ENCODE measurements at regions not wholly inside any gene's neighbourhood (a gene's known extent, or its start where the extent isn't known, plus 50 kb on each side); places are given as distances from the start of the nearest gene placed in this dataset.
"Not testable (repeated sequence)": the region's sequence is repeated elsewhere in the genome, so short reads cannot be mapped to it uniquely, and the experiment has no call there.

DNA sequence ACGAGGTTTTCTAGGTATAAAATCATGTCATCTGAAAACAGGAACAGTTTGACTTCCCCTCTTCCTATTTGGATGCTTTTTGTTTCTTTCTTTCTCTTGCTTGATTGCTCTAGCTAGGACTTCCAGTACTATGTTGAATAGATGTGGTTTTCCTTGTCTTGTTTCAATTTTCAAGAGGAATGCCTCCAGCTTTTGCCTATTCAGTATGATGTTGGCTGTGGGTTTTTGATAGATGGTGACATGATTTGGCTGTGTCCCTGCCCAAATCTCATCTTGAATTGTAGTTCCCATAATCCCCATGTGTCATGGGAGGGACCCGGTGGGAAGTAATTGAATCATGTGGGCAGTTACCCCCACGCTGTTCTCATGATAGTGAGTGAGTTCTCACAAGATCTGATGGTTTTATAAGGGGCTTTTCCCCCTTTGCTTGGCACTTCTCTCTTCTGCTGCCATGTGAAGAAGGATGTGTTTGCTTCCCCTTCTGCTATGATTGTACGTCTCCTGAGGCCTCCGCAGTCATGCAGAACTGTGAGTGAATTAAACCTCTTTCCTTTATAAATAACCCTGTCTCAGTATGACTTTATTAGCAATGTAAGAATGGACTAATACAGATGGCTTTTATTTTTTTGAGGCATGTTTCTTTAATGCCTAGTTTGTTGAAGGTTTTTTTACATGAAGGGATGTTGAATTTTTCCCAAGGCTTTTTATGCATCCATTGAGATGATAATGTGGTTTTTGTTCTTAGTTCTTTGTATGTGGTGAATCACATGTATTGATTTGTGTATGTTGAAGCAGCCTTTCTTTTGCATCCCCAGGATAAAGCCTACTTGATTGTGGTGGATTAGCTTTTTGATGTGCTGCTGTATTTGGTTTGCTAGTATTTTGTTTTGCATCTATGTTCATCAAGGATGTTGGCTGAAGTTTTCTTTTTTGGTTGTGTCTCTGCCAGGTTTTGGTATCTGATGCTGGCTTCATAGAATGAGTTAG, 239.1 kb downstream of the THBS2 start:
- no peak for DNase-seq (ENCODE audit: low read depth)

DNA sequence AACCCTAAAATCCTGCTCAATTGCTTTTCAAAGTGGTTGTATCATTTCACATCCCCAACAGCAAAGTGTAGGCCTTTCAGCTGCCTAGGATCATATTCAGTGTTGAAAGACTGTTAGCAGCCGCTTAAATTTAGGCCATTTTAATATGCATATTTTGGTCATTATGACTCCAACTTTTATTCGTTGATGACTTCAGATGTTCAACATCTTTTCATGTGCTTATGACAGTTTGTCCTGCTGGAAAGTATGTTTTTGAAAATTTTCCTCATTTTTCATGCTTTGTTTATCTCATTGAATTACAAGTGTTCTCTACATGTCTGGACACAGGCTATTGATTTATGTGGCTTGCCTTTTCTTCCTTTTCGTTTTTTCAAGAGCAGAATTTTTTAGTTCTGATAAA, 244.0 kb downstream of the THBS2 start:
- no peak for DNase-seq (ENCODE audit: low read depth)

DNA sequence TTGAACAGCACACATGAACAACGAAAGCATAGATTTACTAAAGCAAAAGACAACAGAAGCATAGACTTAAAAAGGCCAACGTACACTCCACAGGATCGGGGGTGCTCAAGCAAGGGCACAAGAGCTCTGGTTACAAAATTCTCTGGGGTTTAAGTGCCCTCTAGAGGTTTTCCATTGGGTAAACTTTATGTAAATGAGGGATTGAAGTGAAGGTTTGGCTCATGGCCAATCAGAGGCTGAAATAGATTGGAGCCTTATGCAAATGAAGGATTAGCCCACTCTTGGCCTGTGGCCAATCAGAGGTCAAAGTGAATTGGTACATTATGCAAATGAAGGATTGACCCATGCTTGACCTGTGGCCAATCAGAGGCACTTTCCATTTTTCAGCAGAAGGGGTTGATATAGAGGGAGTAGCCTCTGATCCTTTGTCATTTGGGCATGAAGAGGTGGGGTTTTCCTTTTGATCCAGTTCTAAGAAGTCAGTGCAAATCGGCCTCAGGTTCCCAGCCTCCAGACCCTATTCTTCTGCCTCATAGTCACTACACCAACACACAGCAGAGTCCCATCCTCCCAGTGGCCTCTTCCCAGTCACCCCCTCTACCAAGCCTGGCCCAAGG, 244.9 kb downstream of the THBS2 start:
- no peak for DNase-seq (ENCODE audit: low read depth)

DNA sequence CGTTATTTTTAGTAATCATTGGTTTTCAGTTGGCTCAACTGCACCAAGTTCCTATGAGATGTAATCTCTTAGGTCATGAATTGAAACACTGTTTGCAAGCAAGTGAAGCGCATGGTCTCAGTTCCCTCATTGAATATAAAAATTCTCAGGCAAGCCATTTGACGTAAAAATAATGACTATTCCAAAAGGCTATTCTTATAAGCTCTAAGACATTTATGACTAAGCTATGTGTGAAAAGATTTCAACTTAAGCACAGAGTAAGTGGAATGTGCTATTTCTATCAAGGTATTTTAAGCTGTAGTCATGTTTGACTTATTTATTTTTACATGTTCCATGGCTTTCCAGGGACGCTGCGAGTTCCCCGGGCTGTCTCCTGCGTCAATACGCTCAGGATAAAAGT, 248.5 kb downstream of the THBS2 start:
- DNase-seq (ENCODE audit: low read depth) = no peak

DNA sequence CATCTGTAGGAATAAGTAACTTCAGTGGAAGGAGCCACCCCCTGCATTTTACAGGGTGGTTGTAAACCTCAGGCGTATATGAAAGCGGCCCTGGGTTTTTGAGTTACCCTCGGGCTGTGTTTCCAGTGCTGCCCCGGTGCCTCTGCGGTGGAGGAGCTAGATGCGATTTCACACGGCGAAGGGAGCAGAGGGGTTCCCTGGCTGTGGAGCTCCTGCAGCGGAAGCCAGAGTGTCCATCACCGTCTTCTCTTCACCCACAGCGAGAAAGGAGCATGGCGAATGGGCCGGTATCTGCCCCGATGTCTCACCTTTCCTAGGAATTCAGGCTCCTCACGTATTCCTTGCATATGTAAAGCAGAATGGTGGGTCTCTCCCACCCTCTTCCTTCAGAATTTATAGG, 253.6 kb downstream of the THBS2 start:
- no peak for DNase-seq (ENCODE audit: low read depth)

DNA sequence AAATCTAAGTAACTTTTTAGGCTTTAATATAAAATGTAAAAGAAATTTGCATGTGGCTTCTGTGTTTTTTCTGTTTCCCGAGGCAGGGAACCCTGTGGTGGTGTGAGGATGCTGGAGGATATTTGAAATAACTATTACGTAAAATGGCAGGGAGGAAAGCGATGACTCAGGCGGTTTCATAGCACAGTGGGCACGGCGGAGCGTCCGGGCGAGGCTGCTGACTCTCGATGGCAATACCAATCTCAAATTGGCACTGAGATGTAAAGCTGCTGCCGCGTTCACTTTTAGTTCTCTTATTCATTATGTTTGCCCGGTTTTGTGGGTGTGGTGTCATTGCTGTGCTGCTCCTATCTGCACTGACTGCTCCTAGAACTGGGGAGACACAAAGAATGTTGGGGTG, 254.3 kb downstream of the THBS2 start:
- DNase-seq (ENCODE audit: low read depth) = no peak

DNA sequence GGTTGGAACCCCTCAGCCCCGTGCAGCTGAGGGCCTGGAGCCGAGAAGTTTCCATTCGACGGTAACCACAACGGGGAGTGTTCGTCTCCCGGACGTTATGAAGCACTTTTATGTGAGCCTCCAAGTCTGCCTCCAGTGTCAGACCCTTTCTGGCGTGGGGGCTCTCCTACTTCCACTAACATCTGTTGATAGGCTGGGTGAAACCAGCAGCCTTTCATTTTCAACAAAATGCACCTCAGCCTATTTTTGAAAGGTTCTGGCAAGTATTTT, 257.4 kb downstream of the THBS2 start:
- no peak for DNase-seq (ENCODE audit: low read depth)

DNA sequence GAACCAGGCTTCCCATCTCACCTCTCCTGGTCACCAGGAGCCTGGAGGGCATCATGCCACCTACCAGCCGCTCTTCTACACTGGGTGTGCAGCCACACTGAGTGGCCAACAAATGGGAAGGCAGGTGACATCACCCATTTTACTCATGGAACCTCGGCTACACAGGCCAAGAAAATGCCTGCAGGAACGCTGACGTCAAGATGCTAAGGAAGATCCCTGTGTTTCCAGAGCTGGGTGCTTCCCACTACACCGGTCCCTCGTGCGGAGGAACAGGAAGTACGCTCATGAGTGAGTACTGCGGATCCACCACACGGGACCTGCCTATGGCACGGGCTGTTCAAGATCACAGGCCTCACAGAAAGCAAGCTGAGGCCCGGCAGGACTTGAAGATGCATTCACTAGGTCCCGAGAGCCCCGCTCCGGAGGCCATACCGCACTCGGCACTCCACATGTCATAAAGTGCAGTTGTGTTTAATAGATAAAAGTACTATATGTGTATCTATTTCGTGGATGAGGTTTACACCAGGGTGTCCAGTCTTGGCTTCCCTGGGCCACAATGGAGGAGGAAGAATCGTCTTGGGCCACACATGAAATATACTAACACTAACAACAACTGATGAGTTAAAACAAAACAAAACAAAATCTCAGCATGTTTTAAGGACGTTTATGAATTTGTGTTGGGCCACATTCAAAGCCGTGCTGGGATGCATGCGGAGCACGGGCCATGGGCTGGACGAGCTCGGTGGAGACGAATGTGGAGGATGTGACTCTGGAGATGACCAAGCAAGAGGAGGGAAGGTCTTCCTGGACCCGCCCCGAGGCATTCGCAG, 257.9 kb downstream of the THBS2 start:
- DNase-seq (ENCODE audit: low read depth) = no peak

DNA sequence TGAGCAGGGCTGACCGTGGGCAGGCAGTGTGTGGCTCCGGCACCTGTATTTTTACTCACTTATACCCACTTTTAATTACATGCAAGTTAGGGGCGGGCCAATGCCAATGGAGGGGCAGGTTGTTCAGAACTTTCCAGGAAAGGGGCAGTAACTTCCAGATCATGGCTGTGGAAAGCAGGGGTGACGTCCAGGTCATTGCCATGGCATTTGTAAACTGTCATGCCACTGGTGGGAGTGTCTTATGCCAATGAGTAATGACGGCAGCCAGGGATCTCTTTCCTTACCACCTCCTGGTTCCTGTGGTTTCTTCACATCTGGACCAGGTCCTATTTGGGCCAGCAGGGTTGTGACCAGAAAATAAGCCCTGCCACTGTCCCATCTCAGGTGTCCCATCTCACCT, 258.7 kb downstream of the THBS2 start:
- DNase-seq (ENCODE audit: low read depth) = no peak

DNA sequence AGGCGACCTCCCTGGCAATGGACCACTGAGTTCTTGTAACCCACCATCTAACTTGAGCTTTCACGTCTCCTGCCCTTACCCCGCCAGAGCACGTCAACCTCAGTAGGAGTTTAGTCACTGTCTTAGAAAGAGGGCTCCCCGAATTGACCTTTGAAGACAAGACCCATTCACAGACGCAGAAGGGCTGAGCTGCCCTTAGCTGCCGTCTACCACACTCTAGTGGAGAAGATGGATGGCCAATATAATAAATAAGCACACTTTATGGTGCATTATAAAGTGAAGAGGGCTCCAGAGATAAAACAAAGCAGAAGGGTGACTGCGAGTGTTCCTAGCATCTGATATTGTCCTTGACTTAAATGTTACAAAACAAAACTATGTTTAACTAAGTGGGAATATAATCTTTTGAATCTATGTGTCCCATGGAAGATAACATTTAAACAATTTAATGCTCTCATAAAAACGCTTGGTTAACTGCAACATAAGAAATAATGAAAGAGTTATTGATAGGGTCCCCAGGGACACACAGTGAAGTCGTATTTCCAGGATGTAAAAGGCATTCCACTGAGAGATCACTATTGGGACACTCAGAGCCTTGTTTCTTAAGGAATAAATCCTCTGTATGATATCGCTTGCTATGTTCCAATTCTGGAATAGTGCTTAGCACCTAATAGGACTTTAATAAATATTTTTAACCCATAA, 261.1 kb downstream of the THBS2 start:
- no peak for DNase-seq (ENCODE audit: low read depth)

DNA sequence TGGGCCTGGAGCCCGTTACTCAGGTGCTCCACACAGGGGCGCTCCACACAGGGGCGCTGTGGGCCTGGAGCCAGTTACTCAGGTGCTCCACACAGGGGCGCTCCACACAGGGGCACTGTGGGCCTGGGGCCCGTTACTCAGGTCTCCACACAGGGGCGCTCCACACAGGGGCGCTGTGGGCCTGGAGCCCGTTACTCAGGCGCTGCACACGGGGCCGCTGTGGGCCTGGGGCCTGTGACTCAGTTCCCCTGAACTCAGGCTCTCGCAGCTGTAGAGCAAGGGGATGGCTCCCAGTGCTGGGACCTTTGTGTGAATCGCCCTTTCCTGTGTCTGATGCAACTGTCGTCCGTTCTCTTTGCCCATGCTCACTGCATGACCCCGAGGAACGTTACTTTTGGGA, 262.0 kb downstream of the THBS2 start:
- DNase-seq (ENCODE audit: low read depth) = not testable (repeated sequence)

DNA sequence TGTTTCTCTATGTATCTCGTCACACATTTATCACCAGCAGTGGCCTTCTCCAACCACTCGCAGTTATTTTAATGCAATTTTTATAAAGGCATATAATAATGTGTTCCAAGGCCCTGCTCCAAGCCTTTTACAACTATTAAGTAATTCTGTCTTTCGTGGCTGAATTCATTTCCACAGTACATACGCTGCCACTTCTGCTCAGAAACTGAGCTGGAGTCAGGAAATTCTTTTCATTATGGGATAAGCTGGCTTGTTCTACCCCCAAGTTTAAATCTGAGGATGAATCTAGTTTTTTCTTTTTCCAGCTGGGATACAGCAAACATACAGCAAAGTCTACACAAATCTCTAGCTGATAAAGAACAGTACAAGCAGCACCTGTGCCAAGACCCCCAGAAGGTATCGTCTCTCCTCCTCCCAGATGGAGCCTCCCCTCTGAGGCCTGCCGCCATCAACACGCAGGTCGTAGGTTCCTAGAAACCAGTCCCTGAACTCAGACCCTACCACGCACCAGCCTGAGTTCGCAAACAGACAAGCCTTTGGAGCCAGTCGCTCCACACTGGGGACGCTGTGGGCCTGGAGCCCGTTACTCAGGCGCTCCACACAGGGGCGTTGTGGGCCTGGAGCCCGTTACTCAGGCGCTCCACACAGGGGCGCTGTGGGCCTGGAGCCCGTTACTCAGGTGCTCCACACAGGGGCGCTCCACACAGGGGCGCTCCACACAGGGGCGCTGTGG, 263.5 kb downstream of the THBS2 start:
- no peak for DNase-seq (ENCODE audit: low read depth)

DNA sequence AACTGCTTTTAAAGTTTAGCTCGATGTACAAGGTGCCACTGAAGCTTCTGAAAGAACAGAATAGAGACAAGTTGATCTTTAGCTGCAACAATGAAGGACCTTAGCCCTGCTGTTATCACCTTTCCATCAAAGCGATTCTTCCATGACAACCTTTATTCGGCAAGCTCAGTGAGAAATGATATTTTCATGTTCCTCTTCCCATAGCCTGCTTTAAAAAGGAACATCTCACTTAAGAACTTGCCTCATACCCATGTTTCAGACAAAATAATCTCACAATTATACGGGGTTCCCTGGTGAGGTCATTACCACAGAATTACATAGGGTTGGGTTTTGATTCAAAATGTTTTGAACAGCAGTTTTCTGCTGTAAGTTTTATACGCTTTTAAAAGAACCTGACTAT, 264.2 kb downstream of the THBS2 start:
- no peak for DNase-seq (ENCODE audit: low read depth)

DNA sequence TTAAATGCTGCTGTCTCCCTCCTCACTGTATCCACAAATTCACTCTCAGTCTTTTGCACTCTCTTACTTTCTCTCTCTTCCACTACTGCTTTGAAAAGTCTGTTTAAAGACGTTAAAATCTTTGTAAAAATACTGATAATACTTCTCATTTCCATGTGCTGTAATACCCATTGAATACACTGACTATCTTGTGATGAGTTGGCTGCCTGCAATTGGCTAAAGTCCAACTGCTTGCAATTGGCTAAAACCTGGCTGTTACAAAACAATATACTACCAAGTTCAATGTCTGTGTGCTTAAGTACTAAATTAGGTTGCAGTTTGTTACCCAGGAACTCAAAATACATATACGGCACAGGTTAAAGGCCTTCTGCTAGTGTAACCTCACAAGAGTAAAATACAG, 264.8 kb downstream of the THBS2 start:
- no peak for DNase-seq (ENCODE audit: low read depth)

DNA sequence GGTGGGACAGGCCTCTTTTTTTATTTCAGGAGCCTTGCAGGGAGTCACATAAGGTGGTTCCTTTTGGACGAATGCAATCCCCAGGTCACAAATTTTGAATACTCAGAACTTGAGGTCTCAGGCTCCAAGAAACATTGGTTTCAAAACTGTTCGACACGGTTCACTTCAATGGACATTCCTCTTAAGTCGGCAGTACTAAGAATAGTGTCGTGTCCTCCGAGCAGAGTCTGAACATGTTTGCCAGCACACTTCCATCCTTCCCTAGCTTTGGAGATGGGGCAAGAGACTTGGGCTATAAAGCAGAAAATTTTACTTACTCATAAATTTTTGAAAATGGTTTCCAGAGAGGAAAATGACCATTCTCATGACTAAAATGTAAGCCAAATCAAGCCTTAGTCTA, 265.4 kb downstream of the THBS2 start:
- DNase-seq (ENCODE audit: low read depth) = no peak

DNA sequence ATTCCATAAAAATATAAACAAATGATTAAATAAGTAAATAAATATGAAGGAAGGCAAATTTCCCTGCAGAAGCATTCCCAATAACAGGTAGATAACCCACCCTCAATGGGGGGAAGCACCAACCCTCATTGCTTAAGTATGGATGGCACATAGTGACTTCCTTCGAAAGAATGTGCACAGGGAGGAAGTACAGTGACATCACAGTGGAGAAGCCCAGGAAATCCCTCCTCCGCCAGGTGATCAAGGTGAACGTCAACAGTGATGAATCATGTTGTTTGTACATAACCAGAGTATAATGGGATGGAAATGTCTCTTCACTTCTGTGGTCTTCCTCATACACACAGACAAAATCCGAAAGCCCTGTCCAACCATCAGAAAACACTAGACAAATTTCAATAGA, 267.9 kb downstream of the THBS2 start:
- no peak for DNase-seq (ENCODE audit: low read depth)

DNA sequence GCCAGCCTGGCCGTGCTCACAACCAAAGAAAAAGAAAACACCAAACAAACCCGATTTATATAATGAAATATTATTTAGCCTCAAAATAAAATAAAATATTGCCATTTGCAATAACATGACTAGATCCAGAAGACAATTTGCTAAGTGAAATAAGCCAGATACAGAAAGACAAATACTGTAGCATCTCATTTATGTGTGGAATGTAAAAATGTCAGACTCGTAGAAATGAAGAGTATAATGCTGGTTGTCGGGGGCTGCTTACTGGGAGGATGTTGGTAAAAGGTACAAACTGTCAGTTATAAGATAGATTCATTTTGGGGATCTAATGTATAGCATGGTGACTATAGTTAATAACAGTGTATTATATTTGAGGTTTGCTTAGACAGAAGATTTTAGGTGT, 269.7 kb downstream of the THBS2 start:
- no peak for DNase-seq (ENCODE audit: low read depth)

DNA sequence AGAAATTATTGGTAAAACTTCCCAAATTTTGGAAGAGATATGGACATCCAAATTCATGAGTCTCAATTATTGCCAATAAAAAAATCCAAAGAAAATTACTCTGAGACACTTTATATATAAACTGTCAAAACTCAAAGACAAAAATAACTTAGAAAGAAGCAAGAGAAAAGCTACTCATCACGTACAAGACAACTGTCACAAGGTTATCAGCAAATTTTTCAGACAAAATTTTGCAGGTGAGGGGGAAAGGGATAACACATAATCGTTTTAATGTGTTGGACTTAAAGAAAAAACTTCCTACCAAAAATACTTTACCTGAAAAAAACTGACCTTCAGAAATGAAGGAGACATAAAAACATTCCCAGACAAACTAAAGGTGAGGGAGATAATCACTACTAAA, 272.5 kb downstream of the THBS2 start:
- DNase-seq (ENCODE audit: low read depth) = no peak

DNA sequence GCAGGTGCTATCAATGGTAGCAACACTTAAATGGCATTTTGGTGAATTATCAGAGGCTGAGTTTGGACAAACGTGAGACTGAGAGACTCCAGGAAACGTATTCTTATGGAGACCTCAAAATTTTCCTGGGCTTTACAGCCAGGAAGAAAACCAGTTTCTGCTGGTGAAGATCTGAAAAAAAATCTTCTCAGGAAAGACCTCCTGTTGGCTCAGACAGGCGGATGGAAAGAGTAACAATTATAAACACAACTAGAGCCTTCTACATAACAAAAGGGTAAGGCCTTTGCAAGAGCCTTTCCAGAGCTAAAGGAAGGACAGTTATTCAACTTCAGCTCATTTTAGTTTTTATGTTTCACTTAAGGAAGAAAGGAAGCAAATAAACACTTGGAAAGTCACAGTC, 274.4 kb downstream of the THBS2 start:
- no peak for DNase-seq (ENCODE audit: low read depth)

DNA sequence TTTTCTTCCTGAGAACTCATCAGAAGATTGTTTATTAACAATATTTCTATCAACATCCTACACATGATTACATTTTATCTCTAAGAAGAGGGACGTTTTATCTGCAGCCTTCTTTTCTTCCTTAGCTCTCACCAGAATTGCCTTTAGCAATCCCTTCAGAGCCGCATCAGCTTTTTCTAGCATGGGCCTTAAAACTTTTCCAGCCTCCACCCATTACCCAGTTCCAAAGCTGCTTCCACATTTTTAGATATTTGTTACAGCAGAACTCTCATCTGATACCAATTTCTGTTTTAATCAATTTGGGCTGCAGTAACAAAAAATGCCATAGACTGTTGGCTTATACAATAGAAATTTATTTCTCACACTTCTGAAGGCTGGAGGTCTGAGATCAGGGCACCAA, 281.5 kb downstream of the THBS2 start:
- no peak for DNase-seq (ENCODE audit: low read depth)

DNA sequence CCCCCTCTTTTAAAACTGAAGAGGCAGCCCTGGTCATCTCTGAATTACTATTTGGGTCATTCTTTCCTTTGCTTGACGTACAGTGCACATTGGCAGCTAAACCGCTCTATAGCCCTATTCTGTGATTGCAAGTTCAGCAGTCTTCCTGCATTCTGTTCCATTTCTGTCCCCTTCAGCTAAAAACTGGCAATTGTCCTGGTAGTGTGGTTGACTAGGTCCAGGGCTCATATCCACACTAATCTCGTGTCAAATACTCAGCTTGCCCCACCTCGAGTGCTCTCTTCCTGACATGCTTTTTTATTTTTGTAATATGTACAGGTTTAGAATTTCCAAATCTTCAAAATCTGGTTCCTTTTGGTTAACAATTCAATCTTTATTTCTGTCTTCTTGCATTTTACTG, 282.1 kb downstream of the THBS2 start:
- DNase-seq (ENCODE audit: low read depth) = no peak

DNA sequence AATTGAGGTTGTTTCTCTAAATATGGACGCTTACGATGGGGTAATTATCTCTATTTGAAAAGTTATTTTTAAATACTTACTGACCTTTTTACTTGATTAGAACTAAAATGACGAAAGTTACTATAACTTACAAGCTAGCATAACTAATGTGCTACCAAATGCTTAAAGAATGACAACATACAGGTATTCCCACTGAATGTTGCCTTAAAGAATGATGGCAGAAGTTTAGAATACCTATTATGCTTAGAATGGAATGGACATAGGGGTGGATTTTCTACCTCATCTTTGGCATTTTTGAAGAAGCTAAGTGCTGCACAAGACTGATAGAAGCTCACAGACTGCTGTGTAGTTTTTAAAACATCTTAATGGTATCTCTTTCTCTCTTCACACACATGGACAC, 284.8 kb downstream of the THBS2 start:
- DNase-seq (ENCODE audit: low read depth) = no peak

Measured in stimulated activated CD8-positive, alpha-beta memory T cell treated with anti-CD3 and anti-CD28 coated beads, Interleukin-15, amount 100 ng/mL, for 24 hours (primary cell).